Colonic mucosa (tissue), 4 donors: ENCODE measurements at regions not wholly inside any gene's neighbourhood (a gene's known extent, or its start where the extent isn't known, plus 50 kb on each side); places are given as distances from the start of the nearest gene placed in this dataset.
"Not testable (repeated sequence)": the region's sequence is repeated elsewhere in the genome, so short reads cannot be mapped to it uniquely, and the experiment has no call there.

ENCODE experiments used
- DNase-seq: peaks from one replicate; pipeline ENCODE4 v3.0.0-alpha.2; 2020
- H3K27ac ChIP-seq: fragments of 200-600 bp; one replicate; pipeline ENCODE4 v1.8.0; 2021
- H3K27me3 ChIP-seq: fragments of 200-600 bp; one replicate; pipeline ENCODE4 v1.8.0; 2021
- H3K36me3 ChIP-seq: fragments of 200-600 bp; one replicate; pipeline ENCODE4 v1.8.0; 2021
- H3K4me1 ChIP-seq: fragments of 200-600 bp; one replicate; pipeline ENCODE4 v1.8.0; 2021; ENCODE audit warnings: mild to moderate bottlenecking
- H3K4me3 ChIP-seq: fragments of 200-600 bp; one replicate; pipeline ENCODE4 v1.8.0; 2021
- H3K9ac ChIP-seq, 2 donors: one replicate each; pipeline ENCODE4 v1.7.0; 2013; ENCODE audit warnings: control low read depth in 2 of 2, low read depth in 2 of 2, low read length in 2 of 2
- H3K9me3 ChIP-seq: fragments of 200-600 bp; one replicate; pipeline ENCODE4 v1.8.0; 2021
- intact Hi-C: fragments of 100-400 bp; cut with DNase I; formaldehyde crosslinking; loops from one replicate; pipeline ENCODE4 v1.14.1; 2022
- TF ChIP-seq, protein P1 (sequence below): fragments of 200-600 bp; IDR thresholded peaks from one replicate; pipeline ENCODE4 v1.8.0; 2022; ENCODE audit warnings: antibody characterized with exemption, mild to moderate bottlenecking
- donor health status: healthy.
- donor health status: DM: no; HTN: no; CAD: no.
- donor health status: DM: no; HTN: no; CAD: no.

GRCh38 chr5:93220431-93220830, 360.6 kb downstream of the NR2F1-AS1 start:
- Histone ChIP-seq H3K27me3 (no peaks in the 10 kb centered on the region), H3K27ac (no peak overlapping the region), H3K36me3 (no peaks in the 10 kb centered on the region), H3K9ac (no peak overlapping the region), H3K4me1 (no peaks in the 10 kb centered on the region), H3K4me3 (no peak overlapping the region), H3K9me3 (no peaks in the 10 kb centered on the region)
- TF ChIP-seq, protein P1, sequence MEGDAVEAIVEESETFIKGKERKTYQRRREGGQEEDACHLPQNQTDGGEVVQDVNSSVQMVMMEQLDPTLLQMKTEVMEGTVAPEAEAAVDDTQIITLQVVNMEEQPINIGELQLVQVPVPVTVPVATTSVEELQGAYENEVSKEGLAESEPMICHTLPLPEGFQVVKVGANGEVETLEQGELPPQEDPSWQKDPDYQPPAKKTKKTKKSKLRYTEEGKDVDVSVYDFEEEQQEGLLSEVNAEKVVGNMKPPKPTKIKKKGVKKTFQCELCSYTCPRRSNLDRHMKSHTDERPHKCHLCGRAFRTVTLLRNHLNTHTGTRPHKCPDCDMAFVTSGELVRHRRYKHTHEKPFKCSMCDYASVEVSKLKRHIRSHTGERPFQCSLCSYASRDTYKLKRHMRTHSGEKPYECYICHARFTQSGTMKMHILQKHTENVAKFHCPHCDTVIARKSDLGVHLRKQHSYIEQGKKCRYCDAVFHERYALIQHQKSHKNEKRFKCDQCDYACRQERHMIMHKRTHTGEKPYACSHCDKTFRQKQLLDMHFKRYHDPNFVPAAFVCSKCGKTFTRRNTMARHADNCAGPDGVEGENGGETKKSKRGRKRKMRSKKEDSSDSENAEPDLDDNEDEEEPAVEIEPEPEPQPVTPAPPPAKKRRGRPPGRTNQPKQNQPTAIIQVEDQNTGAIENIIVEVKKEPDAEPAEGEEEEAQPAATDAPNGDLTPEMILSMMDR, result no peak
- intact Hi-C loops, result no loop called here
- no peak for DNase-seq

- no peaks in the 10 kb centered on the region for H3K36me3 ChIP-seq
- intact Hi-C loops, result no loop called here
- TF ChIP-seq, protein P1, result no peak
- H3K4me1 ChIP-seq, result no peaks in the 10 kb centered on the region
- no peak overlapping the region for H3K4me3 ChIP-seq
- no peaks in the 10 kb centered on the region for H3K27me3 ChIP-seq
- DNase-seq, result no peak
- H3K9me3 ChIP-seq, result no peaks in the 10 kb centered on the region
- no peak overlapping the region for H3K27ac ChIP-seq
- H3K9ac ChIP-seq, result no peak overlapping the region
Observed at GRCh38 chr5:93219641-93220145, 361.3 kb downstream of the NR2F1-AS1 start.

GRCh38 chr5:93213111-93213794, 367.8 kb downstream of the NR2F1-AS1 start:
- H3K9ac ChIP-seq, H3K27me3 ChIP-seq, H3K9me3 ChIP-seq, intact Hi-C loops, H3K4me1 ChIP-seq, H3K4me3 ChIP-seq, H3K36me3 ChIP-seq, DNase-seq, H3K27ac ChIP-seq: not testable (repeated sequence)

DNA sequence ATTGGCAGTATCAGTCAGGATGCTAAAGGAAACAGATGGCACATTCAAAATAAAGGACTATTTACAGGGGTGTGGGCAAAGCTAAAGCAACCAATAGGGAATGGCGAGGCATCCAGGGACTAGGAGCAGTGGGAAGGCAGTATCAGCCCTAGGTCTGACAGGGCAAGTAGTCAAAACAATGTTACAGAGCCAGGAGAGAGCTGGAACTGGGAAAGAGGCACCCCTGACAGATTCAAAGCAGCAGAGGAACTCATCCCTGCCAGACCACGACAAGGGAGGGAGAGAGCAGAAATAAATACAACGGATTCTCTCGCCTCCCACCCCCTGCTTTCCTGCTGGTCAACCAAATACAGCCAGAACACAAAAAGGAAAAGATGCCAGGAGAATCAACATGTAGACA, 371.5 kb downstream of the NR2F1-AS1 start:
- no peak overlapping the region for H3K27ac ChIP-seq
- TF ChIP-seq, protein P1, result no peak
- intact Hi-C loops, result no loop called here

DNA sequence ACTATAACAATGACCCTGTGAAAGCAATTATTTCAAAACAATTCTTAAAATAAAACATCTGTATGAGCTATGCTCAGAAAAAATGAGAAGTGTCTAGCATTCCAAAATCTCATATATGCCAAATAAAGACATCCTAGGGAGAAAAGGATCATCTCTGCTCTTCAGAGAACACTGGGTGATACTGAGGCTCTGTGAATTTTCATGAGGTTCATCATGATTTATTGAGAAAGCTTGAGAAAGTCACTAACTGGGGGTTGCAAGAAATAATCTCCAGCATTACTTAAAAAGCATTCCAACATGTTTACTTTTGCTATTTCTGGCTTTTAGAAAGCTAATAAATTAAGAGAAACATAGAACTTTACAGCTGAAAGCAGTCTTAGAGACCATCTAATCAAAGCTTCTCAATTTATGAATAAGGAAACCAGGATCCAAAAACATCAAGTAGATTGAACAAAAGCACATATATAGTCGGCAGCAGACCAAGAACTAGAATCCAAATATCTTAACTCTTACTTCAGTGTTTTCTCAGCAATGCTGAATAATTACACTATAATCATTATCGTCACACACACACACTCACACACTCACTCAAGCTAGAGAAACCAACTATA, 372.8 kb downstream of the NR2F1-AS1 start:
- no peak overlapping the region for H3K9ac ChIP-seq
- no peaks in the 10 kb centered on the region for H3K36me3 ChIP-seq
- H3K27ac ChIP-seq, result peak overlapping the region; percentile 16
- H3K4me1 ChIP-seq, result no peaks in the 10 kb centered on the region
- no peak overlapping the region for H3K4me3 ChIP-seq
- TF ChIP-seq, protein P1, result no peak
- no peaks in the 10 kb centered on the region for H3K27me3 ChIP-seq
- DNase-seq, result no peak
- no peaks in the 10 kb centered on the region for H3K9me3 ChIP-seq
- intact Hi-C loops, result no loop called here

More for the DNA sequence above, 371.5 kb downstream of the NR2F1-AS1 start:
- no peaks in the 10 kb centered on the region for H3K27me3 ChIP-seq
- H3K36me3 ChIP-seq, result no peaks in the 10 kb centered on the region
- H3K4me3 ChIP-seq, result no peak overlapping the region
- no peak for DNase-seq
- H3K9ac ChIP-seq, result no peak overlapping the region
- no peaks in the 10 kb centered on the region for H3K9me3 ChIP-seq
- H3K4me1 ChIP-seq, result no peaks in the 10 kb centered on the region

GRCh38 chr5:93206203-93206602, 374.8 kb downstream of the NR2F1-AS1 start:
- H3K9ac ChIP-seq, result no peak overlapping the region
- no peaks in the 10 kb centered on the region for H3K36me3 ChIP-seq
- intact Hi-C loops, result no loop called here
- no peaks in the 10 kb centered on the region for H3K4me1 ChIP-seq
- no peak overlapping the region for H3K27ac ChIP-seq
- no peaks in the 10 kb centered on the region for H3K9me3 ChIP-seq
- no peaks in the 10 kb centered on the region for H3K27me3 ChIP-seq
- TF ChIP-seq, protein P1, result no peak
- H3K4me3 ChIP-seq, result no peak overlapping the region
- DNase-seq, result no peak
